GM23338 (cell line): ENCODE measurements at regions not wholly inside any gene's neighbourhood (a gene's known extent, or its start where the extent isn't known, plus 50 kb on each side); places are given as distances from the start of the nearest gene placed in this dataset.

Experiments used
- ATAC-seq: fragments of 200-7000 bp; cut with Tn5 transposase; 3 replicates; pipeline ENCODE4 v1.9.1; 2020
- DNase-seq: peaks from one replicate; pipeline ENCODE4 v3.0.0-alpha.2; 2015; ENCODE audit warnings: low spot score
- H2AFZ ChIP-seq: fragments of 200-600 bp; sonication (generic); 2 replicates; pipeline ENCODE4 v1.8.0; 2016; ENCODE audit warnings: antibody characterized with exemption, mild to moderate bottlenecking, moderate library complexity
- H3F3A ChIP-seq: fragments of 200-600 bp; sonication (generic); replicated peaks from 2 replicates; pipeline ENCODE4 v1.8.0; 2017; ENCODE audit warnings: antibody characterized with exemption, mixed run types, low read depth
- H3K27ac ChIP-seq: fragments of 200-600 bp; sonication (generic); 2 replicates; pipeline ENCODE4 v1.6.1; 2016; ENCODE audit warnings: low read depth
- H3K27me3 ChIP-seq: fragments of 200-600 bp; sonication (generic); 2 replicates; pipeline ENCODE4 v1.8.0; 2016; ENCODE audit warnings: mild to moderate bottlenecking, mixed run types, moderate library complexity; ENCODE audit not compliant: insufficient read depth
- H3K36me3 ChIP-seq: fragments of 200-600 bp; sonication (generic); 2 replicates; pipeline ENCODE4 v1.8.0; 2016; ENCODE audit warnings: mild to moderate bottlenecking; ENCODE audit not compliant: insufficient read depth
- H3K4me1 ChIP-seq: fragments of 200-600 bp; sonication (generic); 2 replicates; pipeline ENCODE4 v1.8.0; 2016; ENCODE audit warnings: mild to moderate bottlenecking, moderate library complexity; ENCODE audit not compliant: insufficient read depth
- H3K4me2 ChIP-seq: fragments of 200-600 bp; sonication (generic); 2 replicates; pipeline ENCODE4 v1.7.1; 2017; ENCODE audit warnings: mixed run types
- H3K4me3 ChIP-seq: fragments of 200-600 bp; sonication (generic); 2 replicates; pipeline ENCODE4 v1.6.1; 2016; ENCODE audit warnings: mixed run types
- H3K79me2 ChIP-seq: fragments of 200-600 bp; sonication (generic); replicated peaks from 2 replicates; pipeline ENCODE4 v1.8.0; 2017; ENCODE audit warnings: mild to moderate bottlenecking; ENCODE audit not compliant: insufficient read depth
- H3K9me2 ChIP-seq: fragments of 200-600 bp; sonication (generic); 2 replicates; pipeline ENCODE4 v1.8.0; 2017; ENCODE audit not compliant: insufficient read depth
- H4K20me1 ChIP-seq: fragments of 200-600 bp; sonication (generic); replicated peaks from 2 replicates; pipeline ENCODE4 v1.8.0; 2017; ENCODE audit warnings: mild to moderate bottlenecking; ENCODE audit not compliant: insufficient read depth
- H3K27ac Mint-ChIP-seq: 2 replicates; pipeline ENCODE4 v1.8.0; 2020; ENCODE audit warnings: inconsistent platforms, mild to moderate bottlenecking, moderate library complexity, mixed read lengths
- H3K27me3 Mint-ChIP-seq: 3 replicates; pipeline ENCODE4 v1.8.0; 2022; ENCODE audit warnings: low read depth, mild to moderate bottlenecking, moderate library complexity, mixed read lengths, inconsistent platforms; ENCODE audit not compliant: insufficient read depth, poor library complexity
- H3K36me3 Mint-ChIP-seq: 3 replicates; pipeline ENCODE4 v1.8.0; 2021; ENCODE audit warnings: low read depth, mild to moderate bottlenecking, inconsistent platforms, moderate library complexity, mixed read lengths
- H3K4me1 Mint-ChIP-seq: 3 replicates; pipeline ENCODE4 v1.8.0; 2020; ENCODE audit warnings: mild to moderate bottlenecking, inconsistent platforms, mixed read lengths
- H3K4me3 Mint-ChIP-seq: 3 replicates; pipeline ENCODE4 v1.8.0; 2021; ENCODE audit warnings: moderate library complexity, mild to moderate bottlenecking, inconsistent platforms, mixed read lengths
- H3K9me3 Mint-ChIP-seq: 3 replicates; pipeline ENCODE4 v1.8.0; 2020; ENCODE audit warnings: moderate library complexity, mild to moderate bottlenecking, inconsistent platforms, mixed read lengths
- CREB1 ChIP-seq: fragments of 250-450 bp; sonication (Bioruptor Pico); IDR thresholded peaks from 2 replicates; pipeline ENCODE4 v1.5.0; 2020; ENCODE audit warnings: low read depth, mild to moderate bottlenecking, moderate library complexity
- CTCF ChIP-seq, 2 experiments: fragments of 200-600 bp in 1 of 2; sonication (generic) in 1 of 2; conservative IDR thresholded peaks; 2 replicates each; pipeline versions ENCODE4 v1.5.1 to v1.6.1; 2016 to 2017; ENCODE audit warnings: antibody characterized with exemption in 2 of 2, low read depth in 2 of 2, mild to moderate bottlenecking in 2 of 2, moderate library complexity in 1 of 2
- EZH2 ChIP-seq: fragments of 200-600 bp; sonication (generic); IDR thresholded peaks from one replicate; pipeline ENCODE4 v1.8.0; 2017; ENCODE audit warnings: antibody characterized with exemption, mild to moderate bottlenecking, low read depth; ENCODE audit not compliant: unreplicated experiment
- EZH2phosphoT487 ChIP-seq: fragments of 200-600 bp; sonication (generic); IDR thresholded peaks from one replicate; pipeline ENCODE4 v1.8.1; 2018; ENCODE audit warnings: antibody characterized with exemption; ENCODE audit not compliant: unreplicated experiment
- JUNB ChIP-seq: IDR thresholded peaks from one replicate; pipeline ENCODE4 v1.6.1; 2016; ENCODE audit warnings: antibody characterized with exemption; ENCODE audit not compliant: unreplicated experiment
- POLR2AphosphoS5 ChIP-seq: IDR thresholded peaks from 2 replicates; pipeline ENCODE4 v1.6.1; 2016; ENCODE audit warnings: antibody characterized with exemption, low read depth
- STAT1 ChIP-seq: IDR thresholded peaks from one replicate; pipeline ENCODE4 v1.6.1; 2016; ENCODE audit warnings: antibody characterized with exemption; ENCODE audit not compliant: unreplicated experiment
- ZNF331 ChIP-seq: fragments of 250-450 bp; sonication (Bioruptor Pico); IDR thresholded peaks from 2 replicates; pipeline ENCODE4 v1.5.0; 2020; ENCODE audit warnings: low read depth, mild to moderate bottlenecking, moderate library complexity
- TF ChIP-seq, protein P1 (sequence below): IDR thresholded peaks from one replicate; pipeline ENCODE4 v1.6.1; 2018; ENCODE audit warnings: antibody characterized with exemption; ENCODE audit not compliant: unreplicated experiment
- TF ChIP-seq, protein P2 (sequence below): IDR thresholded peaks from 2 replicates; pipeline ENCODE4 v1.6.1; 2016; ENCODE audit warnings: antibody characterized with exemption
- TF ChIP-seq, protein P3 (sequence below): fragments of 250-450 bp; sonication (Bioruptor Pico); IDR thresholded peaks from 2 replicates; pipeline ENCODE4 v1.5.0; 2020; ENCODE audit warnings: mild to moderate bottlenecking, moderate library complexity

- Histone ChIP-seq H3K27me3 (no peaks in the 10 kb centered on the region), H3F3A (no peaks in the 10 kb centered on the region), H3K79me2 (no peaks in the 10 kb centered on the region), H3K4me2 (no peak overlapping the region), H4K20me1 (no peaks in the 10 kb centered on the region), H3K4me3 (no peak overlapping the region), H3K27ac (no peak overlapping the region), H3K36me3 (no peaks in the 10 kb centered on the region), H2AFZ (no peak overlapping the region), H3K9me2 (0 out of 2 replicates have a peak, but pooled peaks cover 3% of the 10 kb centered on the region), H3K4me1 (peaks cover 15% of the 10 kb centered on the region)
- no peak for TF ChIP-seq ZNF331 (CRISPR knock-in tag)
- TF ChIP-seq STAT1: no peak
- TF ChIP-seq, protein P1, sequence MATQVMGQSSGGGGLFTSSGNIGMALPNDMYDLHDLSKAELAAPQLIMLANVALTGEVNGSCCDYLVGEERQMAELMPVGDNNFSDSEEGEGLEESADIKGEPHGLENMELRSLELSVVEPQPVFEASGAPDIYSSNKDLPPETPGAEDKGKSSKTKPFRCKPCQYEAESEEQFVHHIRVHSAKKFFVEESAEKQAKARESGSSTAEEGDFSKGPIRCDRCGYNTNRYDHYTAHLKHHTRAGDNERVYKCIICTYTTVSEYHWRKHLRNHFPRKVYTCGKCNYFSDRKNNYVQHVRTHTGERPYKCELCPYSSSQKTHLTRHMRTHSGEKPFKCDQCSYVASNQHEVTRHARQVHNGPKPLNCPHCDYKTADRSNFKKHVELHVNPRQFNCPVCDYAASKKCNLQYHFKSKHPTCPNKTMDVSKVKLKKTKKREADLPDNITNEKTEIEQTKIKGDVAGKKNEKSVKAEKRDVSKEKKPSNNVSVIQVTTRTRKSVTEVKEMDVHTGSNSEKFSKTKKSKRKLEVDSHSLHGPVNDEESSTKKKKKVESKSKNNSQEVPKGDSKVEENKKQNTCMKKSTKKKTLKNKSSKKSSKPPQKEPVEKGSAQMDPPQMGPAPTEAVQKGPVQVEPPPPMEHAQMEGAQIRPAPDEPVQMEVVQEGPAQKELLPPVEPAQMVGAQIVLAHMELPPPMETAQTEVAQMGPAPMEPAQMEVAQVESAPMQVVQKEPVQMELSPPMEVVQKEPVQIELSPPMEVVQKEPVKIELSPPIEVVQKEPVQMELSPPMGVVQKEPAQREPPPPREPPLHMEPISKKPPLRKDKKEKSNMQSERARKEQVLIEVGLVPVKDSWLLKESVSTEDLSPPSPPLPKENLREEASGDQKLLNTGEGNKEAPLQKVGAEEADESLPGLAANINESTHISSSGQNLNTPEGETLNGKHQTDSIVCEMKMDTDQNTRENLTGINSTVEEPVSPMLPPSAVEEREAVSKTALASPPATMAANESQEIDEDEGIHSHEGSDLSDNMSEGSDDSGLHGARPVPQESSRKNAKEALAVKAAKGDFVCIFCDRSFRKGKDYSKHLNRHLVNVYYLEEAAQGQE: no peak
- no peak for TF ChIP-seq CTCF (conservative IDR thresholded peaks at IDR 0.05; ENCODE audit: low read depth in 2 of 2)
- TF ChIP-seq EZH2: no peak
- TF ChIP-seq, protein P2, sequence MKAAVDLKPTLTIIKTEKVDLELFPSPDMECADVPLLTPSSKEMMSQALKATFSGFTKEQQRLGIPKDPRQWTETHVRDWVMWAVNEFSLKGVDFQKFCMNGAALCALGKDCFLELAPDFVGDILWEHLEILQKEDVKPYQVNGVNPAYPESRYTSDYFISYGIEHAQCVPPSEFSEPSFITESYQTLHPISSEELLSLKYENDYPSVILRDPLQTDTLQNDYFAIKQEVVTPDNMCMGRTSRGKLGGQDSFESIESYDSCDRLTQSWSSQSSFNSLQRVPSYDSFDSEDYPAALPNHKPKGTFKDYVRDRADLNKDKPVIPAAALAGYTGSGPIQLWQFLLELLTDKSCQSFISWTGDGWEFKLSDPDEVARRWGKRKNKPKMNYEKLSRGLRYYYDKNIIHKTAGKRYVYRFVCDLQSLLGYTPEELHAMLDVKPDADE: no peak
- TF ChIP-seq, protein P3, sequence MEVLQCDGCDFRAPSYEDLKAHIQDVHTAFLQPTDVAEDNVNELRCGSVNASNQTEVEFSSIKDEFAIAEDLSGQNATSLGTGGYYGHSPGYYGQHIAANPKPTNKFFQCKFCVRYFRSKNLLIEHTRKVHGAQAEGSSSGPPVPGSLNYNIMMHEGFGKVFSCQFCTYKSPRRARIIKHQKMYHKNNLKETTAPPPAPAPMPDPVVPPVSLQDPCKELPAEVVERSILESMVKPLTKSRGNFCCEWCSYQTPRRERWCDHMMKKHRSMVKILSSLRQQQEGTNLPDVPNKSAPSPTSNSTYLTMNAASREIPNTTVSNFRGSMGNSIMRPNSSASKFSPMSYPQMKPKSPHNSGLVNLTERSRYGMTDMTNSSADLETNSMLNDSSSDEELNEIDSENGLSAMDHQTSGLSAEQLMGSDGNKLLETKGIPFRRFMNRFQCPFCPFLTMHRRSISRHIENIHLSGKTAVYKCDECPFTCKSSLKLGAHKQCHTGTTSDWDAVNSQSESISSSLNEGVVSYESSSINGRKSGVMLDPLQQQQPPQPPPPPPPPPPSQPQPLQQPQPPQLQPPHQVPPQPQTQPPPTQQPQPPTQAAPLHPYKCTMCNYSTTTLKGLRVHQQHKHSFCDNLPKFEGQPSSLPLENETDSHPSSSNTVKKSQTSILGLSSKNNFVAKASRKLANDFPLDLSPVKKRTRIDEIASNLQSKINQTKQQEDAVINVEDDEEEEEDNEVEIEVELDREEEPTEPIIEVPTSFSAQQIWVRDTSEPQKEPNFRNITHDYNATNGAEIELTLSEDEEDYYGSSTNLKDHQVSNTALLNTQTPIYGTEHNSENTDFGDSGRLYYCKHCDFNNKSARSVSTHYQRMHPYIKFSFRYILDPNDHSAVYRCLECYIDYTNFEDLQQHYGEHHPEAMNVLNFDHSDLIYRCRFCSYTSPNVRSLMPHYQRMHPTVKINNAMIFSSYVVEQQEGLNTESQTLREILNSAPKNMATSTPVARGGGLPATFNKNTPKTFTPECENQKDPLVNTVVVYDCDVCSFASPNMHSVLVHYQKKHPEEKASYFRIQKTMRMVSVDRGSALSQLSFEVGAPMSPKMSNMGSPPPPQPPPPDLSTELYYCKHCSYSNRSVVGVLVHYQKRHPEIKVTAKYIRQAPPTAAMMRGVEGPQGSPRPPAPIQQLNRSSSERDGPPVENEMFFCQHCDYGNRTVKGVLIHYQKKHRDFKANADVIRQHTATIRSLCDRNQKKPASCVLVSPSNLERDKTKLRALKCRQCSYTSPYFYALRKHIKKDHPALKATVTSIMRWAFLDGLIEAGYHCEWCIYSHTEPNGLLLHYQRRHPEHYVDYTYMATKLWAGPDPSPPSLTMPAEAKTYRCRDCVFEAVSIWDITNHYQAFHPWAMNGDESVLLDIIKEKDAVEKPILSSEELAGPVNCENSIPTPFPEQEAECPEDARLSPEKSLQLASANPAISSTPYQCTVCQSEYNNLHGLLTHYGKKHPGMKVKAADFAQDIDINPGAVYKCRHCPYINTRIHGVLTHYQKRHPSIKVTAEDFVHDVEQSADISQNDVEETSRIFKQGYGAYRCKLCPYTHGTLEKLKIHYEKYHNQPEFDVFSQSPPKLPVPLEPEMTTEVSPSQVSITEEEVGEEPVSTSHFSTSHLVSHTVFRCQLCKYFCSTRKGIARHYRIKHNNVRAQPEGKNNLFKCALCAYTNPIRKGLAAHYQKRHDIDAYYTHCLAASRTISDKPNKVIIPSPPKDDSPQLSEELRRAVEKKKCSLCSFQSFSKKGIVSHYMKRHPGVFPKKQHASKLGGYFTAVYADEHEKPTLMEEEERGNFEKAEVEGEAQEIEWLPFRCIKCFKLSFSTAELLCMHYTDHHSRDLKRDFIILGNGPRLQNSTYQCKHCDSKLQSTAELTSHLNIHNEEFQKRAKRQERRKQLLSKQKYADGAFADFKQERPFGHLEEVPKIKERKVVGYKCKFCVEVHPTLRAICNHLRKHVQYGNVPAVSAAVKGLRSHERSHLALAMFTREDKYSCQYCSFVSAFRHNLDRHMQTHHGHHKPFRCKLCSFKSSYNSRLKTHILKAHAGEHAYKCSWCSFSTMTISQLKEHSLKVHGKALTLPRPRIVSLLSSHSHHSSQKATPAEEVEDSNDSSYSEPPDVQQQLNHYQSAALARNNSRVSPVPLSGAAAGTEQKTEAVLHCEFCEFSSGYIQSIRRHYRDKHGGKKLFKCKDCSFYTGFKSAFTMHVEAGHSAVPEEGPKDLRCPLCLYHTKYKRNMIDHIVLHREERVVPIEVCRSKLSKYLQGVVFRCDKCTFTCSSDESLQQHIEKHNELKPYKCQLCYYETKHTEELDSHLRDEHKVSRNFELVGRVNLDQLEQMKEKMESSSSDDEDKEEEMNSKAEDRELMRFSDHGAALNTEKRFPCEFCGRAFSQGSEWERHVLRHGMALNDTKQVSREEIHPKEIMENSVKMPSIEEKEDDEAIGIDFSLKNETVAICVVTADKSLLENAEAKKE (CRISPR knock-in tag): no peak
- TF ChIP-seq CREB1 (CRISPR knock-in tag): no peak
- no peak for TF ChIP-seq JUNB
- no peak for TF ChIP-seq EZH2phosphoT487
- TF ChIP-seq POLR2AphosphoS5: no peak
- Mint-ChIP-seq H3K36me3 (no peaks in the 10 kb centered on the region; the same call in 2 of the 3 replicates), H3K9me3 (peaks cover 7% of the 10 kb centered on the region; the same call in 2 of the 3 replicates), H3K27me3 (no peaks in the 10 kb centered on the region), H3K27ac (no peak overlapping the region), H3K4me1 (peaks cover 16% of the 10 kb centered on the region), H3K4me3 (no peak overlapping the region)
- ATAC-seq (no peak), DNase-seq (no peak)
Measured at GRCh38 chr5:124865603-124866354, 119.3 kb upstream of the ZNF608 start.
